KOPT-K1 (cell line): ENCODE measurements at regions not wholly inside any gene's neighbourhood (a gene's known extent, or its start where the extent isn't known, plus 50 kb on each side); places are given as distances from the start of the nearest gene placed in this dataset.

Experiments
- H3K27ac ChIP-seq: fragments of 200-600 bp; sonication (generic); 2 replicates; pipeline ENCODE4 v1.5.1; 2016; ENCODE audit warnings: antibody characterized with exemption, mild to moderate bottlenecking, low read depth, low read length; ENCODE audit not compliant: poor library complexity, severe bottlenecking
- H3K36me3 ChIP-seq: fragments of 200-600 bp; sonication (generic); 2 replicates; pipeline ENCODE4 v1.5.1; 2017; ENCODE audit warnings: antibody characterized with exemption, mild to moderate bottlenecking, low read length, moderate library complexity; ENCODE audit not compliant: insufficient read depth
- H3K9me3 ChIP-seq: fragments of 200-600 bp; sonication (generic); 2 replicates; pipeline ENCODE4 v1.5.1; 2017; ENCODE audit warnings: antibody characterized with exemption, low read length, mild to moderate bottlenecking; ENCODE audit not compliant: insufficient read depth, poor library complexity, severe bottlenecking

- Histone ChIP-seq H3K27ac (no peak overlapping the region), H3K9me3 (no peaks in the 10 kb centered on the region), H3K36me3 (no peaks in the 10 kb centered on the region)
Observed at GRCh38 chr3:124415446-124415960, 314.7 kb upstream of the UMPS start.

GRCh38 chr3:124419303-124419702 is 310.9 kb upstream of the UMPS start:
- Histone ChIP-seq H3K27ac (no peak overlapping the region), H3K36me3 (no peaks in the 10 kb centered on the region), H3K9me3 (no peaks in the 10 kb centered on the region)

- no peaks in the 10 kb centered on the region for H3K36me3 ChIP-seq
- H3K9me3 ChIP-seq = no peaks in the 10 kb centered on the region
- no peak overlapping the region for H3K27ac ChIP-seq
Observed at GRCh38 chr3:124420392-124420791, 309.9 kb upstream of the UMPS start.

- H3K36me3 ChIP-seq = no peaks in the 10 kb centered on the region
- no peak overlapping the region for H3K27ac ChIP-seq
- H3K9me3 ChIP-seq = no peaks in the 10 kb centered on the region
Observed at GRCh38 chr3:124422805-124423204, 307.4 kb upstream of the UMPS start.

- Histone ChIP-seq H3K27ac (no peak overlapping the region), H3K36me3 (no peaks in the 10 kb centered on the region), H3K9me3 (no peaks in the 10 kb centered on the region)
Observed at GRCh38 chr3:124424396-124424795, 305.9 kb upstream of the UMPS start.

- no peaks in the 10 kb centered on the region for H3K36me3 ChIP-seq
- no peaks in the 10 kb centered on the region for H3K9me3 ChIP-seq
- no peak overlapping the region for H3K27ac ChIP-seq
Observed at GRCh38 chr3:124425972-124426371, 304.3 kb upstream of the UMPS start.

GRCh38 chr3:124428372-124429128 is 301.7 kb upstream of the UMPS start:
- H3K27ac ChIP-seq = no peak overlapping the region
- no peaks in the 10 kb centered on the region for H3K9me3 ChIP-seq
- no peaks in the 10 kb centered on the region for H3K36me3 ChIP-seq

GRCh38 chr3:124429129-124429815 is 301.0 kb upstream of the UMPS start:
- no peaks in the 10 kb centered on the region for H3K9me3 ChIP-seq
- no peak overlapping the region for H3K27ac ChIP-seq
- H3K36me3 ChIP-seq = no peaks in the 10 kb centered on the region

GRCh38 chr3:124431331-124431994 is 298.8 kb upstream of the UMPS start:
- H3K27ac ChIP-seq = no peak overlapping the region
- peaks cover 5% of the 10 kb centered on the region for H3K9me3 ChIP-seq
- no peaks in the 10 kb centered on the region for H3K36me3 ChIP-seq

GRCh38 chr3:124434176-124434575 is 296.1 kb upstream of the UMPS start:
- Histone ChIP-seq H3K36me3 (no peaks in the 10 kb centered on the region), H3K27ac (no peak overlapping the region), H3K9me3 (peaks cover 5% of the 10 kb centered on the region)

- peaks cover 5% of the 10 kb centered on the region for H3K9me3 ChIP-seq
- H3K27ac ChIP-seq = no peak overlapping the region
- H3K36me3 ChIP-seq = no peaks in the 10 kb centered on the region
Observed at GRCh38 chr3:124435467-124435866, 294.8 kb upstream of the UMPS start.

GRCh38 chr3:124438813-124439212 is 291.4 kb upstream of the UMPS start:
- H3K9me3 ChIP-seq = peaks cover 5% of the 10 kb centered on the region
- H3K27ac ChIP-seq = no peak overlapping the region
- H3K36me3 ChIP-seq = no peaks in the 10 kb centered on the region

- H3K27ac ChIP-seq = no peak overlapping the region
- H3K36me3 ChIP-seq = no peaks in the 10 kb centered on the region
- H3K9me3 ChIP-seq = peaks cover 5% of the 10 kb centered on the region
Observed at GRCh38 chr3:124439603-124440002, 290.6 kb upstream of the UMPS start.

- Histone ChIP-seq H3K9me3 (no peaks in the 10 kb centered on the region), H3K36me3 (no peaks in the 10 kb centered on the region), H3K27ac (no peak overlapping the region)
Observed at GRCh38 chr3:124441766-124442165, 288.5 kb upstream of the UMPS start.

GRCh38 chr3:124442463-124442862 is 287.8 kb upstream of the UMPS start:
- H3K36me3 ChIP-seq = no peaks in the 10 kb centered on the region
- no peaks in the 10 kb centered on the region for H3K9me3 ChIP-seq
- no peak overlapping the region for H3K27ac ChIP-seq
